OCI-LY3 (cell line): ENCODE measurements at regions not wholly inside any gene's neighbourhood (a gene's known extent, or its start where the extent isn't known, plus 50 kb on each side); places are given as distances from the start of the nearest gene placed in this dataset.

Experiments used
- H2AFZ ChIP-seq: fragments of 200-600, 300-600 bp; shearing (Covaris generic); 2 replicates; pipeline ENCODE4 v1.6.0; 2014; ENCODE audit warnings: antibody characterized with exemption, low read depth, low read length
- H3K27ac ChIP-seq: fragments of 200-600, 300-600 bp; sonication (generic); 2 replicates; pipeline ENCODE4 v1.5.1; 2014; ENCODE audit warnings: mild to moderate bottlenecking, low read length, moderate library complexity, mixed read lengths
- H3K27me3 ChIP-seq: fragments of 200-600, 300-600 bp; sonication (generic); 2 replicates; pipeline ENCODE4 v1.6.1; 2014; ENCODE audit warnings: low read depth, low read length, mixed read lengths
- H3K36me3 ChIP-seq: fragments of 200-600, 300-600 bp; sonication (generic); replicated peaks from 2 replicates; pipeline ENCODE3; 2014; ENCODE audit warnings: low read depth, low read length, mixed read lengths
- H3K4me1 ChIP-seq: fragments of 300-600, 200-600 bp; sonication (generic); 2 replicates; pipeline ENCODE4 v1.6.1; 2014; ENCODE audit warnings: low read length, mixed read lengths
- H3K4me2 ChIP-seq: fragments of 200-600, 300-600 bp; sonication (generic); 2 replicates; pipeline ENCODE4 v1.6.1; 2014; ENCODE audit warnings: low read length, mixed read lengths
- H3K4me3 ChIP-seq: fragments of 300-600, 200-600 bp; sonication (generic); 2 replicates; pipeline ENCODE4 v1.5.1; 2014; ENCODE audit warnings: antibody characterized with exemption, mild to moderate bottlenecking, low read length, moderate library complexity
- H3K79me2 ChIP-seq: fragments of 300-600, 200-600 bp; shearing (Covaris generic); 2 replicates; pipeline ENCODE4 v1.6.1; 2014; ENCODE audit warnings: mild to moderate bottlenecking, low read length, mixed read lengths
- H3K9ac ChIP-seq: fragments of 300-600, 200-600 bp; shearing (Covaris generic); 2 replicates; pipeline ENCODE4 v1.6.0; 2014; ENCODE audit warnings: mild to moderate bottlenecking, low read length, moderate library complexity
- H3K9me3 ChIP-seq: fragments of 200-600, 300-600 bp; shearing (Covaris generic); 2 replicates; pipeline ENCODE4 v1.6.1; 2014; ENCODE audit warnings: low read length, mixed read lengths; ENCODE audit not compliant: insufficient read depth
- H4K20me1 ChIP-seq: fragments of 200-600, 300-600 bp; sonication (generic); 2 replicates; pipeline ENCODE4 v1.6.1; 2016; ENCODE audit warnings: low read length, mixed read lengths; ENCODE audit not compliant: insufficient read depth
- EZH2phosphoT487 ChIP-seq: fragments of 200-600 bp; shearing (Covaris generic); IDR thresholded peaks from 2 replicates; pipeline ENCODE4 v1.6.1; 2018; ENCODE audit warnings: antibody characterized with exemption, mixed run types, low read depth
- TF ChIP-seq, protein P1 (sequence below): fragments of 200-600, 300-600 bp; sonication (generic); IDR thresholded peaks from 2 replicates; pipeline ENCODE4 v1.5.1; 2014; ENCODE audit warnings: antibody characterized with exemption, low read length, low read depth

DNA sequence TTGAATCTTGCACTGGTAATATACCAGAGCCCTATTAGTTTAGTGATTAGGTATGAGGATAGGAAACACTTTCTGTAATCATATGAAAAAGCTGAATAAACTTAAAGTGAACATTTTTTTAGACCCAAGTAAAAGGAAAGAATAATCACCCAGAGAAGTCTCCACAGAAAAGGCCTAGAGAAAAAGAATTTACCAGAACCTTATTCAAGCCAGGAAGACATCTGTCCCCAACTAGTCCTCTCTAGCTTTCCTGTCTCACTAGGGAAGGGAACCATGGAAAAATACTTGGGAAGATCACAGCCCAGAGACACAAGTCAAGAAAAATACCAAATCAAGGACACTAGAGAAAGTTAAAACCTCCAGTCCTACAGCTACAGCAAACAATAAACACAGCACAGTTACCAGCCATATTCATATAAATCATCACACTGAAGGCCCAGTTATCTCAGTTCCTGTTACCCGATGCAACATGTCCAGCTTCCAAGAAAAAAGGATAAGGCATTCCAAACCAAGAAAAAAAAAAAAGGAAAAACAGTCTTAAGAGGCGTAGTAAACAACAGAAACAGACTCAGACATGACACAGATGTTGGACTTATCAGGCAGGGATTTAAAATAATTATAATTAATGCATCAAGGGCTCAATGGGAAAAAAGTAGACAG is 461.5 kb downstream of the IRS1 start:
- H3K36me3 ChIP-seq = no peaks in the 10 kb centered on the region
- H4K20me1 ChIP-seq = no peaks in the 10 kb centered on the region

GRCh38 chr2:226336283-226336682 is 463.3 kb downstream of the IRS1 start:
- no peaks in the 10 kb centered on the region for H3K79me2 ChIP-seq
- H3K9me3 ChIP-seq = no peaks in the 10 kb centered on the region
- no peaks in the 10 kb centered on the region for H4K20me1 ChIP-seq
- H3K27me3 ChIP-seq = no peaks in the 10 kb centered on the region
- no peak overlapping the region for H3K27ac ChIP-seq
- no peaks in the 10 kb centered on the region for H3K36me3 ChIP-seq
- no peak for TF ChIP-seq EZH2phosphoT487
- TF ChIP-seq, protein P1, sequence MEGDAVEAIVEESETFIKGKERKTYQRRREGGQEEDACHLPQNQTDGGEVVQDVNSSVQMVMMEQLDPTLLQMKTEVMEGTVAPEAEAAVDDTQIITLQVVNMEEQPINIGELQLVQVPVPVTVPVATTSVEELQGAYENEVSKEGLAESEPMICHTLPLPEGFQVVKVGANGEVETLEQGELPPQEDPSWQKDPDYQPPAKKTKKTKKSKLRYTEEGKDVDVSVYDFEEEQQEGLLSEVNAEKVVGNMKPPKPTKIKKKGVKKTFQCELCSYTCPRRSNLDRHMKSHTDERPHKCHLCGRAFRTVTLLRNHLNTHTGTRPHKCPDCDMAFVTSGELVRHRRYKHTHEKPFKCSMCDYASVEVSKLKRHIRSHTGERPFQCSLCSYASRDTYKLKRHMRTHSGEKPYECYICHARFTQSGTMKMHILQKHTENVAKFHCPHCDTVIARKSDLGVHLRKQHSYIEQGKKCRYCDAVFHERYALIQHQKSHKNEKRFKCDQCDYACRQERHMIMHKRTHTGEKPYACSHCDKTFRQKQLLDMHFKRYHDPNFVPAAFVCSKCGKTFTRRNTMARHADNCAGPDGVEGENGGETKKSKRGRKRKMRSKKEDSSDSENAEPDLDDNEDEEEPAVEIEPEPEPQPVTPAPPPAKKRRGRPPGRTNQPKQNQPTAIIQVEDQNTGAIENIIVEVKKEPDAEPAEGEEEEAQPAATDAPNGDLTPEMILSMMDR = no peak
- H2AFZ ChIP-seq = no peak overlapping the region
- no peak overlapping the region for H3K4me2 ChIP-seq
- no peak overlapping the region for H3K4me3 ChIP-seq
- H3K9ac ChIP-seq = no peak overlapping the region
- H3K4me1 ChIP-seq = peaks cover 19% of the 10 kb centered on the region

More for the DNA sequence above, 461.5 kb downstream of the IRS1 start:
- no peak overlapping the region for H3K9ac ChIP-seq
- no peak overlapping the region for H3K4me3 ChIP-seq
- H3K4me1 ChIP-seq = peaks cover 19% of the 10 kb centered on the region
- no peaks in the 10 kb centered on the region for H3K79me2 ChIP-seq
- H2AFZ ChIP-seq = no peak overlapping the region
- H3K27me3 ChIP-seq = no peaks in the 10 kb centered on the region
- no peak overlapping the region for H3K4me2 ChIP-seq
- no peaks in the 10 kb centered on the region for H3K9me3 ChIP-seq
- no peak overlapping the region for H3K27ac ChIP-seq
- TF ChIP-seq, protein P1 = no peak
- TF ChIP-seq EZH2phosphoT487 = no peak

DNA sequence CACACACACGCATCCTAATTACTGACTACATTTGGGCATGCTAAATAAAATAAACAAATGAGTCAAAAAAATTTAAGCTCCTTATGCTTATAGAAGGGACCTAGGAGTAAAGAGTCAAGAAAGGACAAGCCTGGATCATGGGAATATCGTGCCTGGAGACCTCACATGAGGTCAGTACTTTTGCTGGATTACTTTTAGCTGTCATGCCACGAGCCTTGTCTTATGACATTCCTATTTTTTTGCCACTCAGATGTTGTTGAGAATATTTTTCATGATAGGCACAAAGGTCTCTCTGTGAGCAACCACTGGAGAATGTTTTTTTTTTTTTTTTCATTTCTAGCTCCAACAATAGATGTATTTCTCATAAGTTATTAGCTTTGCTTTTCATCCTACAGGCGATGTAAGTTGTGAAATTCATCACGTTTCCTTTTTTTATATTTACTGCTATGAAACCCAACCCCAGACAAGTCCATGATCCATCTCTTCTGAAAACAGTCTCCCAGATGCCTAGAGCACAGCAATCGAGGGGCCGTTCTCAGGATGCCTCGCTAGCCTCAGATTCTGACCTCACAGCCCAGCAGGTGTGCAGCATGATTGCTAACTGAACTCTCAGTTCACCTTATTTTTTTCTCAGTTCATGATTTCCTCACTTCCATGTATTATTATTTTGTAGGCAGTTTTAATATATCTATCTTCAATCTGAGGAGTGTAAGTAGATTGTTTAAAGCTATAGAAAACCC is 464.5 kb downstream of the IRS1 start:
- H3K27me3 ChIP-seq = no peaks in the 10 kb centered on the region
- H3K27ac ChIP-seq = no peak overlapping the region
- no peaks in the 10 kb centered on the region for H3K36me3 ChIP-seq
- peak overlapping the region; percentile 26; the same call in 1 of the 2 replicates for H3K4me3 ChIP-seq
- TF ChIP-seq EZH2phosphoT487 = no peak
- TF ChIP-seq, protein P1 = no peak
- H3K4me2 ChIP-seq = peak overlapping the region; percentile 60
- no peak overlapping the region for H2AFZ ChIP-seq
- H3K9ac ChIP-seq = no peak overlapping the region
- H4K20me1 ChIP-seq = no peaks in the 10 kb centered on the region
- no peaks in the 10 kb centered on the region for H3K9me3 ChIP-seq
- H3K79me2 ChIP-seq = no peaks in the 10 kb centered on the region
- H3K4me1 ChIP-seq = peaks cover 19% of the 10 kb centered on the region

- Histone ChIP-seq H3K4me1 (peaks cover 19% of the 10 kb centered on the region), H3K27ac (no peak overlapping the region), H2AFZ (no peak overlapping the region), H3K36me3 (no peaks in the 10 kb centered on the region), H3K9ac (no peak overlapping the region), H3K4me3 (no peak overlapping the region), H3K79me2 (no peaks in the 10 kb centered on the region), H4K20me1 (no peaks in the 10 kb centered on the region), H3K27me3 (no peaks in the 10 kb centered on the region), H3K9me3 (no peaks in the 10 kb centered on the region), H3K4me2 (no peak overlapping the region)
- TF ChIP-seq EZH2phosphoT487 = no peak
- TF ChIP-seq, protein P1 = no peak
These were observed 466.2 kb downstream of the IRS1 start for GRCh38 chr2:226333388-226333787.
